IMR-90 (cell line): ENCODE measurements at regions not wholly inside any gene's neighbourhood (a gene's known extent, or its start where the extent isn't known, plus 50 kb on each side); places are given as distances from the start of the nearest gene placed in this dataset.

Experiments used
- ATAC-seq: fragments of 200-7000 bp; cut with Tn5 transposase; 2 replicates; pipeline ENCODE4 v1.9.1; 2020; ENCODE audit warnings: low read depth, mild to moderate bottlenecking, moderate library complexity
- BruUV-seq: library from RNA; stranded (reverse); fragments of 400-500 nt; replicated peaks from 2 replicates; lab custom pipeline; 2021; lab: Mats Ljungman, UMichigan
- CTCF ChIA-PET: fragments of 300-600 bp; formaldehyde crosslinking; extraction: SDS; loops from one replicate; lab custom pipeline; 2021; ENCODE audit warnings: antibody characterized with exemption; lab: Yijun Ruan, JAX
- POLR2A ChIA-PET: fragments of 300-600 bp; sonication (Branson Sonifier 250); formaldehyde crosslinking; loops from one replicate; lab custom pipeline; 2022; ENCODE audit warnings: antibody characterized with exemption; ENCODE audit not compliant: unreplicated experiment; lab: Charles Lee
- DNase-seq: peaks from one replicate; pipeline ENCODE4 v3.0.0; 2013
- H2AFZ ChIP-seq: replicated peaks from 2 replicates; pipeline ENCODE3; 2013; ENCODE audit warnings: low read length, mild to moderate bottlenecking; ENCODE audit not compliant: poor library complexity
- H2AK5ac ChIP-seq: 2 replicates; pipeline ENCODE4 v1.6.1; 2013; ENCODE audit warnings: low read depth, low read length, inconsistent platforms
- H2AK9ac ChIP-seq: replicated peaks from 2 replicates; pipeline ENCODE3; 2013; ENCODE audit warnings: mild to moderate bottlenecking, low read depth, low read length, moderate library complexity; ENCODE audit not compliant: poor library complexity
- H2BK120ac ChIP-seq: 2 replicates; pipeline ENCODE4 v1.6.1; 2013; ENCODE audit warnings: low read depth, low read length, inconsistent platforms
- H2BK15ac ChIP-seq: 3 replicates; pipeline ENCODE4 v1.6.1; 2013; ENCODE audit warnings: low read depth, low read length, inconsistent platforms
- H2BK20ac ChIP-seq: 2 replicates; pipeline ENCODE4 v1.6.1; 2013; ENCODE audit warnings: low read depth, mild to moderate bottlenecking, inconsistent platforms, low read length, moderate library complexity
- H2BK5ac ChIP-seq: 2 replicates; pipeline ENCODE4 v1.6.1; 2013; ENCODE audit warnings: mild to moderate bottlenecking, low read depth, low read length, inconsistent platforms; ENCODE audit not compliant: poor library complexity, severe bottlenecking
- H3K14ac ChIP-seq: replicated peaks from 2 replicates; pipeline ENCODE4 v1.6.1; 2013; ENCODE audit warnings: low read depth, low read length, inconsistent platforms
- H3K18ac ChIP-seq: 2 replicates; pipeline ENCODE4 v1.6.1; 2013; ENCODE audit warnings: low read depth, low read length, control low read depth
- H3K23ac ChIP-seq: 2 replicates; pipeline ENCODE4 v1.6.1; 2013; ENCODE audit warnings: low read depth, low read length, inconsistent platforms
- H3K27ac ChIP-seq: 2 replicates; pipeline ENCODE4 v1.5.1; 2013; ENCODE audit warnings: mild to moderate bottlenecking, control low read depth, low read length; ENCODE audit not compliant: insufficient read depth
- H3K27me3 ChIP-seq: 2 replicates; pipeline ENCODE4 v1.6.1; 2013; ENCODE audit warnings: low read length; ENCODE audit not compliant: control insufficient read depth, insufficient read depth
- H3K36me3 ChIP-seq: 2 replicates; pipeline ENCODE4 v1.6.1; 2013; ENCODE audit warnings: low read length, mixed read lengths; ENCODE audit not compliant: control insufficient read depth, insufficient read depth
- H3K4ac ChIP-seq: 2 replicates; pipeline ENCODE4 v1.6.1; 2013; ENCODE audit warnings: low read depth, low read length, inconsistent platforms
- H3K4me1 ChIP-seq: 2 replicates; pipeline ENCODE4 v1.6.1; 2013; ENCODE audit warnings: low read length, mixed read lengths; ENCODE audit not compliant: control insufficient read depth, insufficient read depth
- H3K4me2 ChIP-seq: 2 replicates; pipeline ENCODE4 v1.6.1; 2013; ENCODE audit warnings: low read depth, mild to moderate bottlenecking, control low read depth, low read length, moderate library complexity
- H3K4me3 ChIP-seq: 2 replicates; pipeline ENCODE4 v1.5.1; 2013; ENCODE audit warnings: low read depth, mild to moderate bottlenecking, control low read depth, low read length, moderate library complexity; ENCODE audit not compliant: insufficient read depth
- H3K56ac ChIP-seq: 2 replicates; pipeline ENCODE4 v1.6.1; 2013; ENCODE audit warnings: low read length, inconsistent platforms; ENCODE audit not compliant: insufficient read depth; ENCODE audit errors: extremely low read depth
- H3K79me1 ChIP-seq, 2 experiments: 2 replicates each; pipeline ENCODE4 v1.6.1; 2013; ENCODE audit warnings: low read length in 2 of 2, inconsistent platforms in 1 of 2, low read depth in 1 of 2
- H3K9ac ChIP-seq: 2 replicates; pipeline ENCODE4 v1.6.1; 2013; ENCODE audit warnings: low read depth, low read length, control low read depth
- H3K9me1 ChIP-seq: 2 replicates; pipeline ENCODE4 v1.6.1; 2013; ENCODE audit warnings: low read length, inconsistent platforms; ENCODE audit not compliant: insufficient read depth
- H3K9me3 ChIP-seq: 2 replicates; pipeline ENCODE4 v1.6.1; 2013; ENCODE audit warnings: low read length; ENCODE audit not compliant: control insufficient read depth, insufficient read depth
- H4K20me1 ChIP-seq: 2 replicates; pipeline ENCODE4 v1.6.1; 2013; ENCODE audit warnings: low read length, inconsistent platforms; ENCODE audit not compliant: insufficient read depth
- H4K5ac ChIP-seq: 2 replicates; pipeline ENCODE4 v1.6.1; 2013; ENCODE audit warnings: mild to moderate bottlenecking, low read depth, low read length, control low read depth
- H4K8ac ChIP-seq, 2 experiments: 2 replicates each; pipeline ENCODE4 v1.6.1; 2013; ENCODE audit warnings: low read depth in 2 of 2, low read length in 2 of 2, control low read depth in 1 of 2, inconsistent platforms in 1 of 2
- H4K91ac ChIP-seq: 2 replicates; pipeline ENCODE4 v1.6.1; 2013; ENCODE audit warnings: low read depth, low read length, inconsistent platforms; ENCODE audit not compliant: insufficient read depth
- FOS ChIP-seq: fragments of 150-350 bp; IDR thresholded peaks from 2 replicates; pipeline ENCODE4 v1.6.1; 2016; ENCODE audit warnings: low read depth, low read length
- MAZ ChIP-seq: IDR thresholded peaks from 2 replicates; pipeline ENCODE4 v1.6.1; 2012; ENCODE audit warnings: low read depth, mild to moderate bottlenecking, low read length, improper control_type of control experiment, moderate library complexity, borderline replicate concordance
- RCOR1 ChIP-seq: IDR thresholded peaks from 2 replicates; pipeline ENCODE4 v1.6.1; 2012; ENCODE audit warnings: mild to moderate bottlenecking, low read length, improper control_type of control experiment; ENCODE audit not compliant: insufficient replicate concordance
- WGBS, 2 experiments: methylation state at CpG; one replicate each; pipeline versions ENCODE4 v1.1.5 to v1.1.7; 2013; ENCODE audit warnings: missing lambda C conversion rate in 2 of 2; ENCODE audit not compliant: insufficient read length in 1 of 2; ENCODE audit errors: extremely low coverage in 2 of 2; 5-methylcytosine and 5-hydroxymethylcytosine counted together
- dilution Hi-C: fragments of 300-500 bp; cut with HindIII; formaldehyde crosslinking; loops from one replicate; pipeline ENCODE4 v1.14.3; 2018; ENCODE audit warnings: low sequenced_read_pairs; ENCODE audit not compliant: unreplicated experiment
- in situ Hi-C: fragments of 300-500 bp; cut with MboI; formaldehyde crosslinking; loops from 3 replicates; pipeline ENCODE4 v1.14.3; 2019; ENCODE audit warnings: low sequenced_read_pairs, inconsistent platforms, mixed read lengths
- intact Hi-C: fragments of 100-400 bp; cut with micrococcal nuclease; formaldehyde crosslinking; loops from 2 replicates; pipeline ENCODE4 v1.10.0; 2022
- TF ChIP-seq, protein P1 (sequence below): fragments of 150-350 bp; IDR thresholded peaks from 2 replicates; pipeline ENCODE4 v1.6.1; 2016; ENCODE audit warnings: low read depth, mild to moderate bottlenecking, low read length, moderate library complexity, borderline replicate concordance
- TF ChIP-seq, protein P2 (sequence below): conservative IDR thresholded peaks from 2 replicates; pipeline ENCODE4 v1.5.1; 2012; ENCODE audit warnings: mild to moderate bottlenecking, low read depth, low read length, improper control_type of control experiment

DNA sequence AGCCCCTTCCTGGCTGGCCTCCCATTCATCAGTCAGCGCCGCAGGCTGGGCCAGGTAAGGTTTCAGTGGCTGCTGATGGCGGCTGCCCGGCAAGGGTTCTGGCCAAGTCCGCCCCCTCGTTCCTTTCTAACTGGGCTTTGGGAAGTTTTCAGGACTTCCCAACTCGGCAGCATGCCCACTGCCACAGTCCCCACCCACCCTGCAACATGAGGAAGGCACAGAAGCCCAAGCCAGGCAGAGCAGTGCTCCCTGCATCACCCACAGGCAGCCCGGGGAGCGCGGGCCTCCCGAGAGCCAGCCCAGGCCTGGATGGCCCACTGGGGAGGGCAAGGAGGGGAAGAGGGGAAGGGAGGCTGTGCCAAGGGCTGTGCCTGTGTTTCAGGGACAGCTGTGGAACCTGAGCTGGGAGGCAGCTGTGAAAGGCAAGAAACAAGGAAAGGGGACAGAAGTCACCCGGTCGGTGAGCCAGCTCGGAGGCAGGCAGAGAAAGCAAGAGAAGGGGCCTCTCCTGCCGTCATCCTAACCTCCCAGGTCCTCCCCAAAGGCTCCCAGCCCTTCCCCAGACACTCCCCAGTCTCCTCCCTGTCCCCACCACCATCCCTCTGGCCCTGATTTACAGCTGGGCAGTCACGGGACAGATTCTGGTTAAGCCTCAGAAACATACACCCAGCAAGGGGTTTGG, 73.9 kb downstream of the CPN2 start:
- dilution Hi-C loops: no loop called here
- Histone ChIP-seq H3K9me1 (no peaks in the 10 kb centered on the region), H3K18ac (no peak overlapping the region; the same call in 1 of the 2 replicates), H3K4ac (no peak overlapping the region), H3K56ac (no peak overlapping the region), H3K9ac (no peak overlapping the region; the same call in 1 of the 2 replicates), H3K14ac (no peak overlapping the region), H3K79me1 (no peaks in the 10 kb centered on the region), H3K27me3 (peaks cover 20% of the 10 kb centered on the region; the same call in 1 of the 2 replicates), H4K5ac (peak overlapping the region; percentile 36; the same call in 1 of the 2 replicates), H3K4me2 (no peak overlapping the region; the same call in 1 of the 2 replicates), H3K4me1 (peaks cover 10% of the 10 kb centered on the region; the same call in 1 of the 2 replicates), H3K36me3 (no peaks in the 10 kb centered on the region), H2BK5ac (no peak overlapping the region), H2BK15ac (no peak overlapping the region; the same call in 2 of the 3 replicates), H3K27ac (peak overlapping the region; percentile 41; the same call in 1 of the 2 replicates), H2BK20ac (no peak overlapping the region), H2BK120ac (no peak overlapping the region), H4K20me1 (no peaks in the 10 kb centered on the region), H4K8ac (no peak overlapping the region), H2AFZ (peak overlapping the region; percentile 80), H3K9me3 (no peaks in the 10 kb centered on the region), H4K91ac (no peak overlapping the region), H2AK5ac (no peak overlapping the region), H3K4me3 (no peak overlapping the region), H2AK9ac (no peak overlapping the region), H3K23ac (no peak overlapping the region)
- DNase-seq (peak; percentile 52), ATAC-seq (peak; percentile 64)
- ChIA-PET POLR2A (no interaction called here), CTCF (no interaction called here)
- intact Hi-C loops: no loop called here
- in situ Hi-C loops: no loop called here
- TF ChIP-seq RCOR1: no peak
- TF ChIP-seq MAZ: no peak
- TF ChIP-seq, protein P1, sequence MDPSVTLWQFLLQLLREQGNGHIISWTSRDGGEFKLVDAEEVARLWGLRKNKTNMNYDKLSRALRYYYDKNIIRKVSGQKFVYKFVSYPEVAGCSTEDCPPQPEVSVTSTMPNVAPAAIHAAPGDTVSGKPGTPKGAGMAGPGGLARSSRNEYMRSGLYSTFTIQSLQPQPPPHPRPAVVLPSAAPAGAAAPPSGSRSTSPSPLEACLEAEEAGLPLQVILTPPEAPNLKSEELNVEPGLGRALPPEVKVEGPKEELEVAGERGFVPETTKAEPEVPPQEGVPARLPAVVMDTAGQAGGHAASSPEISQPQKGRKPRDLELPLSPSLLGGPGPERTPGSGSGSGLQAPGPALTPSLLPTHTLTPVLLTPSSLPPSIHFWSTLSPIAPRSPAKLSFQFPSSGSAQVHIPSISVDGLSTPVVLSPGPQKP: no peak
- TF ChIP-seq FOS: no peak
- TF ChIP-seq, protein P2, sequence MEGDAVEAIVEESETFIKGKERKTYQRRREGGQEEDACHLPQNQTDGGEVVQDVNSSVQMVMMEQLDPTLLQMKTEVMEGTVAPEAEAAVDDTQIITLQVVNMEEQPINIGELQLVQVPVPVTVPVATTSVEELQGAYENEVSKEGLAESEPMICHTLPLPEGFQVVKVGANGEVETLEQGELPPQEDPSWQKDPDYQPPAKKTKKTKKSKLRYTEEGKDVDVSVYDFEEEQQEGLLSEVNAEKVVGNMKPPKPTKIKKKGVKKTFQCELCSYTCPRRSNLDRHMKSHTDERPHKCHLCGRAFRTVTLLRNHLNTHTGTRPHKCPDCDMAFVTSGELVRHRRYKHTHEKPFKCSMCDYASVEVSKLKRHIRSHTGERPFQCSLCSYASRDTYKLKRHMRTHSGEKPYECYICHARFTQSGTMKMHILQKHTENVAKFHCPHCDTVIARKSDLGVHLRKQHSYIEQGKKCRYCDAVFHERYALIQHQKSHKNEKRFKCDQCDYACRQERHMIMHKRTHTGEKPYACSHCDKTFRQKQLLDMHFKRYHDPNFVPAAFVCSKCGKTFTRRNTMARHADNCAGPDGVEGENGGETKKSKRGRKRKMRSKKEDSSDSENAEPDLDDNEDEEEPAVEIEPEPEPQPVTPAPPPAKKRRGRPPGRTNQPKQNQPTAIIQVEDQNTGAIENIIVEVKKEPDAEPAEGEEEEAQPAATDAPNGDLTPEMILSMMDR: no peak
- 16% methylated on average over 8 of the region's 16 CpGs; no CpG with 5 or more reads in 1 of the 2 experiments for WGBS, 2 experiments
- BruUV-seq: no TSS peak
